ENCODE measurements at regions not wholly inside any gene's neighbourhood (a gene's known extent, or its start where the extent isn't known, plus 50 kb on each side); places are given as distances from the start of the nearest gene placed in this dataset.

- Histone ChIP-seq H3K4me1 (ENCODE audit: low read depth) (no peaks in the 10 kb centered on the region), H3K4me3 (no peak overlapping the region), H3K9me3 (no peaks in the 10 kb centered on the region), H3K36me3 (ENCODE audit: low read depth) (no peaks in the 10 kb centered on the region)
- no peak for ATAC-seq
- DNase-seq = no peak
- intact Hi-C loops (cut with DNase I, micrococcal nuclease) = no loop called here
- TF ChIP-seq, protein P1, sequence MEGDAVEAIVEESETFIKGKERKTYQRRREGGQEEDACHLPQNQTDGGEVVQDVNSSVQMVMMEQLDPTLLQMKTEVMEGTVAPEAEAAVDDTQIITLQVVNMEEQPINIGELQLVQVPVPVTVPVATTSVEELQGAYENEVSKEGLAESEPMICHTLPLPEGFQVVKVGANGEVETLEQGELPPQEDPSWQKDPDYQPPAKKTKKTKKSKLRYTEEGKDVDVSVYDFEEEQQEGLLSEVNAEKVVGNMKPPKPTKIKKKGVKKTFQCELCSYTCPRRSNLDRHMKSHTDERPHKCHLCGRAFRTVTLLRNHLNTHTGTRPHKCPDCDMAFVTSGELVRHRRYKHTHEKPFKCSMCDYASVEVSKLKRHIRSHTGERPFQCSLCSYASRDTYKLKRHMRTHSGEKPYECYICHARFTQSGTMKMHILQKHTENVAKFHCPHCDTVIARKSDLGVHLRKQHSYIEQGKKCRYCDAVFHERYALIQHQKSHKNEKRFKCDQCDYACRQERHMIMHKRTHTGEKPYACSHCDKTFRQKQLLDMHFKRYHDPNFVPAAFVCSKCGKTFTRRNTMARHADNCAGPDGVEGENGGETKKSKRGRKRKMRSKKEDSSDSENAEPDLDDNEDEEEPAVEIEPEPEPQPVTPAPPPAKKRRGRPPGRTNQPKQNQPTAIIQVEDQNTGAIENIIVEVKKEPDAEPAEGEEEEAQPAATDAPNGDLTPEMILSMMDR (IDR thresholded peaks at IDR 0.05) = no peak
These were observed 1442.6 kb downstream of the SLITRK5 start for GRCh38 chr13:89113744-89114143.

DNA sequence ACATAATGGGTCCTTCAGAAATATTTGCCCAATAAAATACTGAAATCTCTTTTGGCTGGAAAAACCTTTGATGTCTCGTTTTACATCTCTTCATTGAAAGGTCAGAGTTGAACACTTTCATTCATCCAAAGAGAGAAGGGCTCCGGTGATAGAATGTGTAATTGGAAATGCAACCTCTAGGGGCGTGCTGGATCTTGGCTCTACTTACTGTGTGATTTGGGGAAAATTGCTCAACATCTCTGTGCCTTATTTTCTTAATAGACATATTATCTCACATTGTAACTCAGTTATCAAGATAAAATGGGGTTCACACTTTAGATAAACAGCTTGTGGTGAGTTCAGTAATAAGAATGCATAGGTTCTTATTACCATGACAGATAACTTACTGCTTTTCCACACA, 1444.1 kb downstream of the SLITRK5 start:
- no peaks in the 10 kb centered on the region for H3K4me1 ChIP-seq (ENCODE audit: low read depth)
- intact Hi-C loops (cut with DNase I, micrococcal nuclease) = no loop called here
- no peaks in the 10 kb centered on the region for H3K9me3 ChIP-seq
- TF ChIP-seq, protein P1 (IDR thresholded peaks at IDR 0.05) = no peak
- DNase-seq (no peak), ATAC-seq (no peak)
- no peaks in the 10 kb centered on the region for H3K36me3 ChIP-seq (ENCODE audit: low read depth)
- no peak overlapping the region for H3K4me3 ChIP-seq

GRCh38 chr13:89136678-89137077, 1465.5 kb downstream of the SLITRK5 start:
- H3K36me3 ChIP-seq (ENCODE audit: low read depth) = no peaks in the 10 kb centered on the region
- TF ChIP-seq, protein P1 (IDR thresholded peaks at IDR 0.05) = no peak
- no peaks in the 10 kb centered on the region for H3K9me3 ChIP-seq
- H3K4me3 ChIP-seq = no peak overlapping the region
- no peak for ATAC-seq
- no peak for DNase-seq
- H3K4me1 ChIP-seq (ENCODE audit: low read depth) = no peaks in the 10 kb centered on the region
- intact Hi-C loops (cut with DNase I, micrococcal nuclease) = no loop called here

DNA sequence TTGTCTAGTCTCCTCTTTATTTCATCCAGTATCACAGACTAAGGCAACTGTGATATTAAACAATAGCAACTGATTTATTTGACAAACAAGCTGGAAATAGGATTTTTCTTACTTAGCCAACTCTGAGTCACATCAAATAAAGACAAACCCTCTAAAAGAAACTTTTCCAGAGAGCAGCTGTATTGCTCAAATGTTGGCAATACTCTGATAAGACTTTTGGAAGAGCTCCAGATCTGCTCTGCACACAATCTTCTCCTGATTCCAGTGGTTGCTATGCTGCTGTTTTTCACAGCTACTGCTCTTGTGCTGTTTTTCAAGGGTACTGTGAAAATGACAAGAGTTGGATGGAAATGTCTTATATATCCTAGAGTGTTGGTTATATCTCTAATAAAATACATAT, 1479.2 kb downstream of the SLITRK5 start:
- TF ChIP-seq, protein P1 (IDR thresholded peaks at IDR 0.05) = no peak
- Histone ChIP-seq H3K4me1 (ENCODE audit: low read depth) (no peaks in the 10 kb centered on the region), H3K36me3 (ENCODE audit: low read depth) (no peaks in the 10 kb centered on the region), H3K4me3 (no peak overlapping the region), H3K9me3 (no peaks in the 10 kb centered on the region)
- ATAC-seq (peak; percentile 67), DNase-seq (peak in 1 of 3 donors; percentile 22)
- intact Hi-C loops (cut with DNase I, micrococcal nuclease) = no loop called here

DNA sequence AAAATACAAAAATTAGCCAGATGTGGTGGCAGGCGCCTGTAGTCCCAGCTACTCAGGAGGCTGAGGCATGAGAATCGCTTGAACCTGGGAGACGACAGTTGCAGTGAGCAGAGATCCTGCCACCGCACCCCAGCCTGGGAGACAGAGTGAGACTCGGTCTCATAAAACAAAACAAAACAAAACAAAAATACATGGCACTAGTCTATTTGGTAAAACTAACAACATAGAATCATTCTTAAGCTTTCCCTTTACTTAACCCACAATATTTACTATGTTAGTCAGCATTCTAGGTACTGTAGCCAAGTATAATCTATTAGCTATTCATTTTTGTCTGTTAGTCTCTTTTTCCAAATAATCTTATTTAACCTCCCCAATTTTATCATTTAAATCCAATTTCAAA, 1482.8 kb downstream of the SLITRK5 start:
- Histone ChIP-seq H3K4me1 (ENCODE audit: low read depth) (no peaks in the 10 kb centered on the region), H3K9me3 (no peaks in the 10 kb centered on the region), H3K36me3 (ENCODE audit: low read depth) (no peaks in the 10 kb centered on the region), H3K4me3 (no peak overlapping the region)
- TF ChIP-seq, protein P1 (IDR thresholded peaks at IDR 0.05) = no peak
- ATAC-seq = no peak
- no peak for DNase-seq
- intact Hi-C loops (cut with DNase I, micrococcal nuclease) = no loop called here

DNA sequence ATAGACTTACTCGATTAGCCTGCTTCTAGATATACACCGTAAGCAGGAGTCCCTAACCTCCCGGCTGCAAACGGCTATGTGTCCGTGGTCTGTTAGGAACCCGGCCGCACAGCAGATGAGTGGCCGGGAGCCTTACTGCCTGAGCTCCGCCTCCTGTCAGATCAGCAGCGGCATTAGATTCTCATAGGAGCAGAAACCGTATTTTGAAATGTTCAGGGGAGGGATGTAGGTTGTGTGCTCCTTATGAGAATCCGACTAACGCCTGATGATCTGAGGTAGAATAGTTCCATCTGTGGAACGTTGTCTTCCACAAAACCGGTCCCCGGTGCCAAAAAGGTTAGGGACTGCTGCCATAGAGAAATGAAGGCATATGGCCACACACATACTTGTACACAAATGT, 1491.9 kb downstream of the SLITRK5 start:
- H3K36me3 ChIP-seq (ENCODE audit: low read depth) = no peaks in the 10 kb centered on the region
- ATAC-seq (no peak), DNase-seq (no peak)
- H3K4me1 ChIP-seq (ENCODE audit: low read depth) = no peaks in the 10 kb centered on the region
- H3K4me3 ChIP-seq = no peak overlapping the region
- no peaks in the 10 kb centered on the region for H3K9me3 ChIP-seq
- TF ChIP-seq, protein P1 (IDR thresholded peaks at IDR 0.05) = no peak
- intact Hi-C loops (cut with DNase I, micrococcal nuclease) = no loop called here
